ENCODE measurements at regions not wholly inside any gene's neighbourhood (a gene's known extent, or its start where the extent isn't known, plus 50 kb on each side); places are given as distances from the start of the nearest gene placed in this dataset.

GRCh38 chr21:16538936-16539440, 809.2 kb downstream of the USP25 start:
- no peak for DNase-seq (ENCODE audit: low spot score)

- no peak for DNase-seq (ENCODE audit: low spot score)
These were observed 811.4 kb downstream of the USP25 start for GRCh38 chr21:16540966-16541727.

GRCh38 chr21:16550118-16550517, 820.3 kb downstream of the USP25 start:
- no peak for DNase-seq (ENCODE audit: low spot score)

GRCh38 chr21:16550917-16551741, 821.3 kb downstream of the USP25 start:
- no peak for DNase-seq (ENCODE audit: low spot score)

- no peak for DNase-seq (ENCODE audit: low spot score)
These were observed 823.1 kb downstream of the USP25 start for GRCh38 chr21:16552880-16553279.

DNA sequence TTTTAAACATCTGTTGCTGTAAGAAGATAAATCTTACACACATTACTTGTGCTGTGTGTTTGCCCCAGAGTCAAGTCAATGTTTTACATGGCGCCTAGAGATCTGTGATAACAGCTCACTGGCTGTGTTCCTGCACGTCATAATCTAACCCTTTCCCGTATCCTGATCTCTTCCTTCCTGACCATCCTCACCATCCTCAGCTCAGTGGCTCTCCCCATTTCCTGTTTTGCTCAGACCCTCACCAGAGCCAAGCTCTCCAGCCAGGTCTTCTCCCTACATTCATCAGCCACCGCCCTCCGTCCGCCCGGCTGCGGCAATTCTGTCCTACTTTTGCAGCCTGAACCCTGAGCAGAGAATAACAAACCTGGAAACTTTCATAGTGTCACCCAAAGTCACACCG, 824.7 kb downstream of the USP25 start:
- no peak for DNase-seq (ENCODE audit: low spot score)

DNA sequence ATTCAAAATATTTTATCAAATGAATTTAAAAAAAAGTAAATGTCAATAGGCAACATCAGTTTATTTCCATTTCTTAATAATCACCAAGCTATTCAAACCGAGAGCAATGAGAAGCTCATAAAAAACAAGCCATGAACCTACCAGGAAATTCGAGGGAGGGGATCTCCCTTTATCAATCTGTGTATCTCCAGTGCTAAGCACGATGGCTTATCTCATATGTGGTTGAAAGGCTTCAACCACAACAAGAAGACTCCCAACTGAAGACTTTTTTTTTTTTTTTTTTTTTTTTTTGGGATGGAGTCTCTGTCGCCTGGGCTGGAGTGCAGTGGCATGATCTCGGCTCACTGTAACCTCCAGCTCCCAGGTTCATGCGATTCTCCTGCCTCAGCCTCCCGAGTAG, 833.3 kb downstream of the USP25 start:
- DNase-seq (ENCODE audit: low spot score) = no peak

DNA sequence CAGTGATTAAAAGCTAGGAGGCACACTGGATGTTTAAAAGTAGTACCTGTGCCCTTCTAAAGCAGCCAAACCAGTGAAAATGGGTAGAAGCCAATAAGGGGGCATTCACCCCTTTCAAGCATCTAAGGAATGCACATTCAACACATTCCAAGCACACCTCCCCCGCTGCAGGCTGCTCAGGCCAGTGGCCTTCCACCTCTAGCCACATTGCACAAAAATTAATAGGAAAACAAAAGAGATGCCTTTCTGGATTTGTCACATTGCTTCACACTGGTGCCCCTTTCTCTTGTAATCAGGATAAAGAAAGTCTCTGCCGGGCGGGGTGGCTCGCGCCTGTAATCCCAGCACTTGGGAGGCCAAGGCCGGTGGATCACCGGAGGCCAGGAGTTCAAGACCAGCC, 834.0 kb downstream of the USP25 start:
- DNase-seq (ENCODE audit: low spot score) = no peak

DNA sequence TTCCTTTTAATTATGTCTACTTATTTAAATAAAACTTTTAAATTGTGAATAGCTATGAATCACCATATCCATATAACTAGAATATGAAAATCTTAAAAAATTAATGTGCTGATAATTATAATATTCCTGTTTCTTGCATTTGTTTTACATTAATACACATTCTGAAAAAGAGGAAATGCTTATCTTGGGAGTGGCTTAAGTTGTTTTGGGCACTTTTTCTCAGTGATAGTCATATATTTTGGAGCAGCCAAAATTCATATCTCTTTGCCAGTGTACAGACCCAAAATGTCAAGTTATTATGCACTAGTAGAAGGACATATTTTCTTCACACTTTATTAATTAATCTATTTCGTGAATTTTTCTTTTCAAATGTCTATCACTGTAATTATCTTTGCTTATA, 838.5 kb downstream of the USP25 start:
- DNase-seq (ENCODE audit: low spot score) = no peak

GRCh38 chr21:16568661-16569060, 838.9 kb downstream of the USP25 start:
- DNase-seq (ENCODE audit: low spot score) = no peak

DNA sequence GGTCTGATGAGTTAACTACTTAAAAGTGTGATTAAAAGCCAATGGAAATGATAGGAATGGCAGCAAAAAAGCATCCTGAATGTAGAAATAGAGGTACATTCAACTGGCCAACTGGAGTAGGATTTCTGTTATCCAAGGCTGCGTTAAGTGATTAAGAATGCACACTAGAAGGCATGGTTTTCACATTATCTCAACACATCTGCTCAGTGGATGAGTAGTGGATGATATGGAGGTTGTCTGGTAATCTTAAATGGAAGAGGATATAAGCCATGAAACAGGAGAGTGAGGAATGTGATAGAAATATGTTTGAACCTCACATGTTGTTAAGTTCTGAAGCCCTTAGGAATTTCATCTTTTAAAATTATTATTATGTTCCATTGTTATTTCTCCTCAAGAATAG, 839.9 kb downstream of the USP25 start:
- no peak for DNase-seq (ENCODE audit: low spot score)

- DNase-seq (ENCODE audit: low spot score) = no peak
These were observed 840.4 kb downstream of the USP25 start for GRCh38 chr21:16570171-16570570.

- DNase-seq (ENCODE audit: low spot score) = no peak
These were observed 841.1 kb downstream of the USP25 start for GRCh38 chr21:16570856-16571255.

DNA sequence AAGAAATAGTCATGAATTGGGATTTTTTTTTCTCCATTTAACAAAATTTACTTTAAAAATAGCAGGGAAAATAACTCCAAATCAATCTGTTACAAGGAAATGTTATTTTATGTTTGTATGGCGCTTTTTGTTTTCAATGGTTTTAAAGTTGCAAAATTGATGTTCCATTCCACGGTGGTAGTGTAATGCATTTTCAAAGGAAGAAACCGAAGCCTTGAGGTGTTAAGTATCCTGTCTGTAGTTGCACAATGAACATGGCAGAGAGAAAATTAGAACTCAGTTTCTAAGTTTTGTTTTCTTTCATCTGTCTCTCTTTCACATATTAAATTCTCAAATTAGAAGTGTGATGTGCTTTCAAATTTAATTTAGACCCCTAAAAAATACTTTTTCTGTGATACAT, 841.8 kb downstream of the USP25 start:
- no peak for DNase-seq (ENCODE audit: low spot score)

- DNase-seq (ENCODE audit: low spot score) = no peak
These were observed 842.2 kb downstream of the USP25 start for GRCh38 chr21:16572032-16572431.

- no peak for DNase-seq (ENCODE audit: low spot score)
These were observed 843.8 kb downstream of the USP25 start for GRCh38 chr21:16573578-16573977.

DNA sequence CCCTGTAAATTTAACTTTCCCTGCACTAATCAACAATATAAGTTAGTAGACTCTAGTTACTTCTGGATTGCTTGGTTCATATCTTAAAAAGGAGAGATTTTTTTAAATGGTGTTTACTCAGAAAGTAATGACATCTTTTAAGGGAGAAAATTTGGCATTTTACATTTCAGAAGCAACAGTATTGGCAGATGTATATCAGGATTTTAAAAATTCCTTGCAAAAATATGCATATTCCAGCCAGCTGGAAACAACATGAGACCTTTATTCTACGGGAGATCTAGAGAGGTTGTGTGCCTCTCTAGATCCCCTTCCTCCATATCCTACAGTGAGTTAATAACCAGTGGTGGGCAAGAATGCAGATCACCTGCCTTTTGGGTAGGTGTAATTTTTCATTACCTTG, 848.2 kb downstream of the USP25 start:
- no peak for DNase-seq (ENCODE audit: low spot score)

GRCh38 chr21:16578912-16579311, 849.1 kb downstream of the USP25 start:
- DNase-seq (ENCODE audit: low spot score) = no peak

GRCh38 chr21:16579538-16579937, 849.8 kb downstream of the USP25 start:
- DNase-seq (ENCODE audit: low spot score) = no peak

- no peak for DNase-seq (ENCODE audit: low spot score)
These were observed 850.9 kb downstream of the USP25 start for GRCh38 chr21:16580661-16581060.

DNA sequence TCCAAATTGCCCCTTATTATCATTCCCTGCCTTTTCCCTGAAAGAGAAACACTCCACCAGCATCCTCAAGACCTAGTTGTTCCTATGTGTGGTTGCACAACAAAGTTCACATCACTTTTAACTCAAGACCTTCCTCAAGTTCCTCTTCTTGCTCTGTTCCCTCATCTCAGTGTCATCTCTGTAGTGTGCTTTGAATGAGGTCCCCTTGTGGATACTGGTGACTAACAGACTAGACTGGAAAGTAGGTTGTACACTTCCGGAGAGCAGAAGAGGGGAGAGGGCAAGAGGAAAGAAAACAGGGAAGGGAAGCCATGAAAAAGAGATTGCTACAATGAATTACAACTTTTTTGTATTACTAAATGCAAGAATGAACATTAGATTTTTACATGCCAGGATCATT, 853.8 kb downstream of the USP25 start:
- DNase-seq (ENCODE audit: low spot score) = no peak

GRCh38 chr21:16584756-16585155, 855.0 kb downstream of the USP25 start:
- DNase-seq (ENCODE audit: low spot score) = no peak

- no peak for DNase-seq (ENCODE audit: low spot score)
These were observed 856.1 kb downstream of the USP25 start for GRCh38 chr21:16585896-16586295.
